ENCODE measurements at regions not wholly inside any gene's neighbourhood (a gene's known extent, or its start where the extent isn't known, plus 50 kb on each side); places are given as distances from the start of the nearest gene placed in this dataset.

DNA sequence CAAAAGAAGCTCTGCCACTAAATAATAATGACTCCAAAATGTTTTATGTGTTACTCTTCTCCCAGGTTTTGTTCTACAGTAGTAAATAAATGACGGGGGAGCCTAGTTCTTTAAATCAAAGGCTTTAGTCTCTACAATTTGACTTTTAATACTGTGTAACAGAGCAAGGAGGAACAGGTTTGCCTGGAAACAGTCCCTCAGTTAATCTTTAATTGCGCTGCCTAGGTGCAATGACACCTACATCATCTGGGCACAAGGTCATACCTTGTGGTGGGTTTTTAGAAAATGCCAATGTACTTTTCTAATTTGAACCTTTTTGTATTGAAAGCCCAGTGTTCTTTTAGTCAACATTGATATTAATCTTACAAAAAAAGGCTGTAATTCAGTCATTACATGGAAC, 287.3 kb upstream of the SETBP1 start:
- DNase-seq = no peak
- Histone ChIP-seq H3K18ac (ENCODE audit: low read depth in 1 of 2, low read length in 2 of 2) (no peak overlapping the region), H3K79me1 (replicated peaks; ENCODE audit: low read length, poor library complexity, severe bottlenecking) (no peaks in the 10 kb centered on the region), H4K8ac (ENCODE audit: low read length) (no peak overlapping the region), H2AFZ (ENCODE audit: low read depth, low read length) (no peak overlapping the region), H3K9me3 (ENCODE audit: control insufficient read depth, low read length) (no peaks in the 10 kb centered on the region), H3K4me2 (ENCODE audit: low read length, poor library complexity, severe bottlenecking) (no peak overlapping the region), H2AK5ac (ENCODE audit: low read length, severe bottlenecking) (no peak overlapping the region), H3K4ac (ENCODE audit: low read depth in 1 of 2, low read length in 2 of 2) (no peak overlapping the region), H2BK120ac (ENCODE audit: low read depth, low read length) (no peak overlapping the region), H2BK12ac (ENCODE audit: low read length in 2 of 2) (no peak overlapping the region), H3K23ac (ENCODE audit: low read length in 2 of 2) (no peak overlapping the region), H3K27ac (ENCODE audit: low read length, poor library complexity, severe bottlenecking) (no peak overlapping the region), H4K91ac (ENCODE audit: low read length) (no peak overlapping the region), H3K36me3 (ENCODE audit: control insufficient read depth in 1 of 2, insufficient read depth in 2 of 2, low read depth in 1 of 2, low read length in 2 of 2) (no peaks in the 10 kb centered on the region), H2BK5ac (ENCODE audit: low read depth, low read length, poor library complexity, severe bottlenecking) (no peak overlapping the region), H2BK15ac (ENCODE audit: low read depth, poor library complexity, severe bottlenecking) (no peak overlapping the region), H3K27me3 (ENCODE audit: control insufficient read depth in 1 of 2, insufficient read depth in 1 of 2, low read length in 2 of 2) (no peaks in the 10 kb centered on the region), H3K9ac (ENCODE audit: low read length) (no peak overlapping the region), H3K4me3 (ENCODE audit: insufficient read depth in 1 of 2, low read depth in 1 of 2, low read length in 2 of 2) (no peak overlapping the region), H3K4me1 (ENCODE audit: control insufficient read depth, insufficient read depth, low read depth, low read length) (no peaks in the 10 kb centered on the region), H3K14ac (ENCODE audit: low read length in 2 of 2) (no peak overlapping the region)
- WGBS = 92% methylated on average over 2 of the region's 2 CpGs

DNA sequence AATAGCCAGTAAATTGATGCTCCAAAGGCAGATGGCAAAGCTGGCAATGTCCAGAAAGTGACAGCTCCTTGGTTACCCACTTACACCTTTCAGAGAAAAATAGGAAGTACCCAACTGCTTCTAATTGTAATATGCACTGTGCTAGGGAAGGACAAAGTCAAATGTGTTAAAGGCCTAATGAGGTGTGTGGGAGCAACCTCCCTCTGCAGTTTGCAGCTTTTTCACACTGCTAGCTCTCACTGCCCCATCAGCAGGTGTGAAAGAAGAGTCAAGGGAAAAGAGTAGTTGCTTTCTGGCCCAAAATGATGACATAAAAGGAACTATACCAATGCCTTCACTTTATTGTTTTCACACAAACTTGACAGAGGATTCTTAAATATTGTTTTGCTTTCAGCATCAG, 284.1 kb upstream of the SETBP1 start:
- no peak overlapping the region for H2BK15ac ChIP-seq (ENCODE audit: low read depth, poor library complexity, severe bottlenecking)
- H3K4ac ChIP-seq (ENCODE audit: low read depth in 1 of 2, low read length in 2 of 2) = no peak overlapping the region
- H3K23ac ChIP-seq (ENCODE audit: low read length in 2 of 2) = no peak overlapping the region
- no peak overlapping the region for H2BK5ac ChIP-seq (ENCODE audit: low read depth, low read length, poor library complexity, severe bottlenecking)
- H3K4me3 ChIP-seq (ENCODE audit: insufficient read depth in 1 of 2, low read depth in 1 of 2, low read length in 2 of 2) = no peak overlapping the region
- no peak overlapping the region for H3K18ac ChIP-seq (ENCODE audit: low read depth in 1 of 2, low read length in 2 of 2)
- no peaks in the 10 kb centered on the region for H3K4me1 ChIP-seq (ENCODE audit: control insufficient read depth, insufficient read depth, low read depth, low read length)
- no peaks in the 10 kb centered on the region for H3K9me3 ChIP-seq (ENCODE audit: control insufficient read depth, low read length)
- H2BK12ac ChIP-seq (ENCODE audit: low read length in 2 of 2) = no peak overlapping the region
- no peak overlapping the region for H3K27ac ChIP-seq (ENCODE audit: low read length, poor library complexity, severe bottlenecking)
- H2AK5ac ChIP-seq (ENCODE audit: low read length, severe bottlenecking) = no peak overlapping the region
- H3K27me3 ChIP-seq (ENCODE audit: control insufficient read depth in 1 of 2, insufficient read depth in 1 of 2, low read length in 2 of 2) = no peaks in the 10 kb centered on the region
- H2AFZ ChIP-seq (ENCODE audit: low read depth, low read length) = no peak overlapping the region
- no peak overlapping the region for H3K4me2 ChIP-seq (ENCODE audit: low read length, poor library complexity, severe bottlenecking)
- no peaks in the 10 kb centered on the region for H3K36me3 ChIP-seq (ENCODE audit: control insufficient read depth in 1 of 2, insufficient read depth in 2 of 2, low read depth in 1 of 2, low read length in 2 of 2)
- H3K9ac ChIP-seq (ENCODE audit: low read length) = no peak overlapping the region
- no peaks in the 10 kb centered on the region for H3K79me1 ChIP-seq (replicated peaks; ENCODE audit: low read length, poor library complexity, severe bottlenecking)
- no peak overlapping the region for H4K8ac ChIP-seq (ENCODE audit: low read length)
- DNase-seq = no peak
- H2BK120ac ChIP-seq (ENCODE audit: low read depth, low read length) = no peak overlapping the region
- H4K91ac ChIP-seq (ENCODE audit: low read length) = no peak overlapping the region
- no peak overlapping the region for H3K14ac ChIP-seq (ENCODE audit: low read length in 2 of 2)

DNA sequence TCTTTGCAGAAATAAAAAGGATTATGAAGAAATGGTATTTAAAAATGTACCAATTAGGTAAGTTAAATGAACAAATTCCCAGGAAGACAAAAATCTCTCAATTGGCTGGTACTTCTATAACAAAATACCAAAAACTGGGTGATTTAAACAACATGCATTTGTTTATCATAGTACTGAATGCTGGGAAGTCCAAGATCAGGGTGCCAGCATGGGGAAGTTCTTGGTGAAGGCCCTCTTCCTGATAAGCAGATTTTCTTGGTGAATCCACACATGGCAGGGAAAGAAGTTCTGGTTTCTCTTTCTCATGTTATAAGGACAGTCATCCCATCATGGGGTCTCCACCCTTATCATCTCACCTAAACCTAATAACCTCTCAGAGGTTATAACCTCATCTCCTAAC, 271.6 kb upstream of the SETBP1 start:
- no peak overlapping the region for H3K14ac ChIP-seq (ENCODE audit: low read length in 2 of 2)
- H3K9ac ChIP-seq (ENCODE audit: low read length) = no peak overlapping the region
- no peak overlapping the region for H4K91ac ChIP-seq (ENCODE audit: low read length)
- no peak overlapping the region for H2AFZ ChIP-seq (ENCODE audit: low read depth, low read length)
- no peak overlapping the region for H3K4me3 ChIP-seq (ENCODE audit: insufficient read depth in 1 of 2, low read depth in 1 of 2, low read length in 2 of 2)
- no peak overlapping the region for H3K27ac ChIP-seq (ENCODE audit: low read length, poor library complexity, severe bottlenecking)
- peaks cover 36% of the 10 kb centered on the region for H3K9me3 ChIP-seq (ENCODE audit: control insufficient read depth, low read length)
- no peak overlapping the region for H2BK5ac ChIP-seq (ENCODE audit: low read depth, low read length, poor library complexity, severe bottlenecking)
- no peaks in the 10 kb centered on the region for H3K27me3 ChIP-seq (ENCODE audit: control insufficient read depth in 1 of 2, insufficient read depth in 1 of 2, low read length in 2 of 2)
- no peak overlapping the region for H2BK120ac ChIP-seq (ENCODE audit: low read depth, low read length)
- no peak overlapping the region for H3K18ac ChIP-seq (ENCODE audit: low read depth in 1 of 2, low read length in 2 of 2)
- no peak for DNase-seq
- no peaks in the 10 kb centered on the region for H3K4me1 ChIP-seq (ENCODE audit: control insufficient read depth, insufficient read depth, low read depth, low read length)
- no peaks in the 10 kb centered on the region for H3K36me3 ChIP-seq (ENCODE audit: control insufficient read depth in 1 of 2, insufficient read depth in 2 of 2, low read depth in 1 of 2, low read length in 2 of 2)
- H3K4me2 ChIP-seq (ENCODE audit: low read length, poor library complexity, severe bottlenecking) = no peak overlapping the region
- no peak overlapping the region for H2BK12ac ChIP-seq (ENCODE audit: low read length in 2 of 2)
- H4K8ac ChIP-seq (ENCODE audit: low read length) = no peak overlapping the region
- no peak overlapping the region for H2AK5ac ChIP-seq (ENCODE audit: low read length, severe bottlenecking)
- H3K4ac ChIP-seq (ENCODE audit: low read depth in 1 of 2, low read length in 2 of 2) = no peak overlapping the region
- H2BK15ac ChIP-seq (ENCODE audit: low read depth, poor library complexity, severe bottlenecking) = no peak overlapping the region
- no peaks in the 10 kb centered on the region for H3K79me1 ChIP-seq (replicated peaks; ENCODE audit: low read length, poor library complexity, severe bottlenecking)
- no peak overlapping the region for H3K23ac ChIP-seq (ENCODE audit: low read length in 2 of 2)

DNA sequence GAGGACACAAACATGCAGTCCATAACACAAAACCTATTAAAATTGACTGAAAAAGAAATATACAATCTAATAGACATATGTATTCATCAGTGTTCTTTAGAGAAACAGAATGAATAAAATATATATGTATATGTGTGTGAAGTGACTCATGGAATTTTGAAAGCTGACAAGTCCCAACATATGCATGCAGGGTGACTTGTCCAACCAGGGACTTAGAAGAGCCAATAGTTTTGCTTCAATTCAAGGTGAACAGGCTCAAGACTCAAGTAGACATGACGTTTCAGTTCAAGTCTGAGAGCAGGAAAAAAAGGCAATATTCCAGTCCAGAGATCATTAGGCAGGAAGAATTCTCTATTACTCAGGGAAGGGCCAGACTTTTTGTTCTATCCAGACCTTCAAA, 271.2 kb upstream of the SETBP1 start:
- Histone ChIP-seq H4K8ac (ENCODE audit: low read length) (no peak overlapping the region), H3K9me3 (ENCODE audit: control insufficient read depth, low read length) (peaks cover 32% of the 10 kb centered on the region), H2BK120ac (ENCODE audit: low read depth, low read length) (no peak overlapping the region), H2BK5ac (ENCODE audit: low read depth, low read length, poor library complexity, severe bottlenecking) (no peak overlapping the region), H3K9ac (ENCODE audit: low read length) (no peak overlapping the region), H3K14ac (ENCODE audit: low read length in 2 of 2) (no peak overlapping the region), H3K79me1 (replicated peaks; ENCODE audit: low read length, poor library complexity, severe bottlenecking) (no peaks in the 10 kb centered on the region), H2AFZ (ENCODE audit: low read depth, low read length) (no peak overlapping the region), H2BK12ac (ENCODE audit: low read length in 2 of 2) (no peak overlapping the region), H4K91ac (ENCODE audit: low read length) (no peak overlapping the region), H3K4me1 (ENCODE audit: control insufficient read depth, insufficient read depth, low read depth, low read length) (no peaks in the 10 kb centered on the region), H2BK15ac (ENCODE audit: low read depth, poor library complexity, severe bottlenecking) (no peak overlapping the region), H3K36me3 (ENCODE audit: control insufficient read depth in 1 of 2, insufficient read depth in 2 of 2, low read depth in 1 of 2, low read length in 2 of 2) (no peaks in the 10 kb centered on the region), H3K4me3 (ENCODE audit: insufficient read depth in 1 of 2, low read depth in 1 of 2, low read length in 2 of 2) (no peak overlapping the region), H2AK5ac (ENCODE audit: low read length, severe bottlenecking) (no peak overlapping the region), H3K4ac (ENCODE audit: low read depth in 1 of 2, low read length in 2 of 2) (no peak overlapping the region), H3K27ac (ENCODE audit: low read length, poor library complexity, severe bottlenecking) (no peak overlapping the region), H3K18ac (ENCODE audit: low read depth in 1 of 2, low read length in 2 of 2) (no peak overlapping the region), H3K23ac (ENCODE audit: low read length in 2 of 2) (no peak overlapping the region), H3K27me3 (ENCODE audit: control insufficient read depth in 1 of 2, insufficient read depth in 1 of 2, low read length in 2 of 2) (no peaks in the 10 kb centered on the region), H3K4me2 (ENCODE audit: low read length, poor library complexity, severe bottlenecking) (no peak overlapping the region)
- DNase-seq = no peak
- 80% methylated on average over 1 of the region's 1 CpG for WGBS
